HL-60 (cell line): ENCODE measurements at regions not wholly inside any gene's neighbourhood (a gene's known extent, or its start where the extent isn't known, plus 50 kb on each side); places are given as distances from the start of the nearest gene placed in this dataset.
"Not testable (repeated sequence)": the region's sequence is repeated elsewhere in the genome, so short reads cannot be mapped to it uniquely, and the experiment has no call there.

Experiments used
- DNase-seq, 2 experiments: peaks; one replicate each; pipeline ENCODE4 v3.0.0-alpha.2; 2010 to 2020; ENCODE audit warnings: low read depth in 1 of 2, low spot score in 1 of 2
- H3K27ac ChIP-seq: fragments of 250-450 bp; sonication (Bioruptor Pico); replicated peaks from 2 replicates; pipeline ENCODE4 v1.5.1; 2020; ENCODE audit warnings: mild to moderate bottlenecking, moderate library complexity
- H3K27me3 ChIP-seq: fragments of 250-450 bp; sonication (Bioruptor Pico); 2 replicates; pipeline ENCODE4 v1.5.1; 2021; ENCODE audit warnings: mild to moderate bottlenecking, moderate library complexity; ENCODE audit not compliant: insufficient read depth, poor library complexity, severe bottlenecking
- H3K4me3 ChIP-seq: replicated peaks from 2 replicates; pipeline ENCODE4 v1.5.1; 2011; ENCODE audit warnings: mild to moderate bottlenecking, control low read depth, low read length; ENCODE audit not compliant: insufficient read depth
- GABPA ChIP-seq: IDR thresholded peaks from 2 replicates; pipeline ENCODE4 v1.6.1; 2012; ENCODE audit warnings: low read depth
- POLR2AphosphoS5 ChIP-seq: IDR thresholded peaks from 2 replicates; pipeline ENCODE4 v1.6.1; 2012; ENCODE audit warnings: low read depth
- REST ChIP-seq: IDR thresholded peaks from 2 replicates; pipeline ENCODE4 v1.6.1; 2012; ENCODE audit warnings: low read depth; ENCODE audit not compliant: insufficient replicate concordance
- SPI1 ChIP-seq: IDR thresholded peaks from 2 replicates; pipeline ENCODE4 v1.6.1; 2012; ENCODE audit warnings: low read depth, mild to moderate bottlenecking, borderline replicate concordance
- TF ChIP-seq, protein P1 (sequence below): IDR thresholded peaks from one replicate; pipeline ENCODE4 v1.5.1; 2011; ENCODE audit warnings: low read length, control low read depth, inconsistent platforms; ENCODE audit not compliant: insufficient read depth

DNA sequence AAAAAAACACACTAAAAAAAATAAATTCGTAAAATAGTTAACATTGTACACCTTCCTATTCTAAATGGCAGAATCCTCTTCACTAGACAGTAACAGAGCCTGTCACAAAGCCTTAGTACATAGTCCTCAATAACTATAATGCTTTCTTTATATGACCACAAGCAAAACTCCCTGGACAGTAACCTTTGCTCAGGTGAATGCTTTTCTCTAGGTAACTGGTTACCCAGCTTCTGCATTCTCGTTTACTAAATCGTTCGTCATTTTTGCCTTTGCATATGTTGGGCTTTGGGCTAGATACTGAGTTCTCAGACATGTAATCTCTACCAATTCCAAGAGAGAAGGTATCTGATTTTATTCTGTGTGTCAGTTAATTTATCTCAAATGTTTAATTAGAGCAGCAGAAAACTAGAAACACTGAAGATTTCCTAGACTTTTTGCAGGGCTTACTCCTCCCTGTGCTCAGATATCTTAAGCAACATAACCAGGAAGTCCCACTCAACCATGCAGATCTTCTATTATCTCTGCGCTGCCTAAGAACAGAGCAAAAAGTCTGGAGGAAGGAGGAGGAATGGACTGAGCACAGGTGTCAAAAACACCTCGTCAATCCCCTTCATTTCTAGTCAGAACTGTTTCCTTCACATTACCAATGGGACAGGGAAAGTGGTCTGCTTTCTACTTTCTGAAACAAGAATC, 247.7 kb downstream of the SOCS6 start:
- no peak for DNase-seq

DNA sequence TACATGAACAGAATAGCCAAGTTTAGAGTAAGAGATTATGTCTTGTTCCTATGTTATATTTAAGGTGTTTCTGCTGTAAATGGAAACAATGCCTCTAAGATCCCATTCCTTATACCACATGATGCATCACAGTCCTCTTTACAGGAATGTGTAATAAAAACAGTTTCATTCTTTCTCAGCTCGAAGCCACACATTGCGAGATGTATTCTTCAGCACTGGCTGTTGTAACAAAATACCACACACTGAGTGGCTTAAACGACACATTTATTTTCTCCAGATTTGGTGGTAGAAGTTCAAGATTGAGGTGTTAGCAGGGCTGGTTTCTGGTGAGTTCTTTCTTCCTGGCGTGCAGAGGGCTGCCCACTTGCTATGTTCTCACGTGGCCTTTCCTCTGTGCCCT, 246.2 kb downstream of the SOCS6 start:
- H3K27me3 ChIP-seq: no peaks in the 10 kb centered on the region
- no peak overlapping the region for H3K27ac ChIP-seq
- DNase-seq: no peak
- no peak for TF ChIP-seq SPI1
- TF ChIP-seq REST: no peak
- TF ChIP-seq, protein P1, sequence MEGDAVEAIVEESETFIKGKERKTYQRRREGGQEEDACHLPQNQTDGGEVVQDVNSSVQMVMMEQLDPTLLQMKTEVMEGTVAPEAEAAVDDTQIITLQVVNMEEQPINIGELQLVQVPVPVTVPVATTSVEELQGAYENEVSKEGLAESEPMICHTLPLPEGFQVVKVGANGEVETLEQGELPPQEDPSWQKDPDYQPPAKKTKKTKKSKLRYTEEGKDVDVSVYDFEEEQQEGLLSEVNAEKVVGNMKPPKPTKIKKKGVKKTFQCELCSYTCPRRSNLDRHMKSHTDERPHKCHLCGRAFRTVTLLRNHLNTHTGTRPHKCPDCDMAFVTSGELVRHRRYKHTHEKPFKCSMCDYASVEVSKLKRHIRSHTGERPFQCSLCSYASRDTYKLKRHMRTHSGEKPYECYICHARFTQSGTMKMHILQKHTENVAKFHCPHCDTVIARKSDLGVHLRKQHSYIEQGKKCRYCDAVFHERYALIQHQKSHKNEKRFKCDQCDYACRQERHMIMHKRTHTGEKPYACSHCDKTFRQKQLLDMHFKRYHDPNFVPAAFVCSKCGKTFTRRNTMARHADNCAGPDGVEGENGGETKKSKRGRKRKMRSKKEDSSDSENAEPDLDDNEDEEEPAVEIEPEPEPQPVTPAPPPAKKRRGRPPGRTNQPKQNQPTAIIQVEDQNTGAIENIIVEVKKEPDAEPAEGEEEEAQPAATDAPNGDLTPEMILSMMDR: no peak
- TF ChIP-seq POLR2AphosphoS5: no peak
- no peak for TF ChIP-seq GABPA
- H3K4me3 ChIP-seq: no peak overlapping the region

More for the DNA sequence above, 247.7 kb downstream of the SOCS6 start:
- Histone ChIP-seq H3K4me3 (no peak overlapping the region), H3K27ac (no peak overlapping the region), H3K27me3 (no peaks in the 10 kb centered on the region)
- TF ChIP-seq GABPA (no peak), SPI1 (no peak), POLR2AphosphoS5 (no peak), REST (no peak)
- TF ChIP-seq, protein P1: no peak

GRCh38 chr18:70525322-70525721, 236.5 kb downstream of the SOCS6 start:
- H3K27me3 ChIP-seq, DNase-seq, H3K4me3 ChIP-seq, H3K27ac ChIP-seq: not testable (repeated sequence)

- Histone ChIP-seq H3K27ac (no peak overlapping the region), H3K4me3 (no peak overlapping the region), H3K27me3 (no peaks in the 10 kb centered on the region)
- no peak for DNase-seq
- TF ChIP-seq, protein P1: no peak
- TF ChIP-seq REST (no peak), GABPA (no peak), SPI1 (no peak), POLR2AphosphoS5 (no peak)
These were observed 234.9 kb downstream of the SOCS6 start for GRCh38 chr18:70523792-70524182.
